HL-60 (cell line): ENCODE measurements at regions not wholly inside any gene's neighbourhood (a gene's known extent, or its start where the extent isn't known, plus 50 kb on each side); places are given as distances from the start of the nearest gene placed in this dataset.

ENCODE experiments used
- POLR2AphosphoS5 ChIP-seq: IDR thresholded peaks from 2 replicates; pipeline ENCODE4 v1.6.1; 2012; ENCODE audit warnings: low read depth
- TF ChIP-seq, protein P1 (sequence below): IDR thresholded peaks from one replicate; pipeline ENCODE4 v1.5.1; 2011; ENCODE audit warnings: low read length, control low read depth, inconsistent platforms; ENCODE audit not compliant: insufficient read depth
- TF ChIP-seq, protein P2 (sequence below): IDR thresholded peaks from 2 replicates; pipeline ENCODE4 v1.6.1; 2012; ENCODE audit warnings: low read depth; ENCODE audit not compliant: insufficient replicate concordance

DNA sequence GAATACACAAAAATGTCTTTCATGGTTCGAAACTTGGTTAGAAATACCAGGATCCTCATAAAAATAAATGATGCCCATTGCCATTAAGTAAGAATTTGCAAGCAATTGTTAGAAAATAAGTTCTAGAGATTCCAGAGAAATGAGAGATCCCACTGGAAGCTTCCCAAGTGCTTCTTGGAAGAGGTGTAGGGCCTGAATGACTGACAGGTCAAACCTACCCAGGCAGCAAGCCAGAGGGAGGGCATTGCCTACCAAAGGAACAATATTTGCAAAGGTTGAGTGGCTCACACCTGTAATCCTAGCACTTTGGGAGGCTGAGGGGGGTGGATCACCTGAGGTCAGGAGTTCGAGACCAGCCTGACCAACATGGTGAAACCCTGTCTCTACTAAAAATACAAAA, 777.0 kb upstream of the WWC1 start:
- TF ChIP-seq, protein P1, sequence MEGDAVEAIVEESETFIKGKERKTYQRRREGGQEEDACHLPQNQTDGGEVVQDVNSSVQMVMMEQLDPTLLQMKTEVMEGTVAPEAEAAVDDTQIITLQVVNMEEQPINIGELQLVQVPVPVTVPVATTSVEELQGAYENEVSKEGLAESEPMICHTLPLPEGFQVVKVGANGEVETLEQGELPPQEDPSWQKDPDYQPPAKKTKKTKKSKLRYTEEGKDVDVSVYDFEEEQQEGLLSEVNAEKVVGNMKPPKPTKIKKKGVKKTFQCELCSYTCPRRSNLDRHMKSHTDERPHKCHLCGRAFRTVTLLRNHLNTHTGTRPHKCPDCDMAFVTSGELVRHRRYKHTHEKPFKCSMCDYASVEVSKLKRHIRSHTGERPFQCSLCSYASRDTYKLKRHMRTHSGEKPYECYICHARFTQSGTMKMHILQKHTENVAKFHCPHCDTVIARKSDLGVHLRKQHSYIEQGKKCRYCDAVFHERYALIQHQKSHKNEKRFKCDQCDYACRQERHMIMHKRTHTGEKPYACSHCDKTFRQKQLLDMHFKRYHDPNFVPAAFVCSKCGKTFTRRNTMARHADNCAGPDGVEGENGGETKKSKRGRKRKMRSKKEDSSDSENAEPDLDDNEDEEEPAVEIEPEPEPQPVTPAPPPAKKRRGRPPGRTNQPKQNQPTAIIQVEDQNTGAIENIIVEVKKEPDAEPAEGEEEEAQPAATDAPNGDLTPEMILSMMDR, result no peak
- no peak for TF ChIP-seq POLR2AphosphoS5
- TF ChIP-seq, protein P2, sequence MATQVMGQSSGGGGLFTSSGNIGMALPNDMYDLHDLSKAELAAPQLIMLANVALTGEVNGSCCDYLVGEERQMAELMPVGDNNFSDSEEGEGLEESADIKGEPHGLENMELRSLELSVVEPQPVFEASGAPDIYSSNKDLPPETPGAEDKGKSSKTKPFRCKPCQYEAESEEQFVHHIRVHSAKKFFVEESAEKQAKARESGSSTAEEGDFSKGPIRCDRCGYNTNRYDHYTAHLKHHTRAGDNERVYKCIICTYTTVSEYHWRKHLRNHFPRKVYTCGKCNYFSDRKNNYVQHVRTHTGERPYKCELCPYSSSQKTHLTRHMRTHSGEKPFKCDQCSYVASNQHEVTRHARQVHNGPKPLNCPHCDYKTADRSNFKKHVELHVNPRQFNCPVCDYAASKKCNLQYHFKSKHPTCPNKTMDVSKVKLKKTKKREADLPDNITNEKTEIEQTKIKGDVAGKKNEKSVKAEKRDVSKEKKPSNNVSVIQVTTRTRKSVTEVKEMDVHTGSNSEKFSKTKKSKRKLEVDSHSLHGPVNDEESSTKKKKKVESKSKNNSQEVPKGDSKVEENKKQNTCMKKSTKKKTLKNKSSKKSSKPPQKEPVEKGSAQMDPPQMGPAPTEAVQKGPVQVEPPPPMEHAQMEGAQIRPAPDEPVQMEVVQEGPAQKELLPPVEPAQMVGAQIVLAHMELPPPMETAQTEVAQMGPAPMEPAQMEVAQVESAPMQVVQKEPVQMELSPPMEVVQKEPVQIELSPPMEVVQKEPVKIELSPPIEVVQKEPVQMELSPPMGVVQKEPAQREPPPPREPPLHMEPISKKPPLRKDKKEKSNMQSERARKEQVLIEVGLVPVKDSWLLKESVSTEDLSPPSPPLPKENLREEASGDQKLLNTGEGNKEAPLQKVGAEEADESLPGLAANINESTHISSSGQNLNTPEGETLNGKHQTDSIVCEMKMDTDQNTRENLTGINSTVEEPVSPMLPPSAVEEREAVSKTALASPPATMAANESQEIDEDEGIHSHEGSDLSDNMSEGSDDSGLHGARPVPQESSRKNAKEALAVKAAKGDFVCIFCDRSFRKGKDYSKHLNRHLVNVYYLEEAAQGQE, result no peak
